ENCODE measurements at regions not wholly inside any gene's neighbourhood (a gene's known extent, or its start where the extent isn't known, plus 50 kb on each side); places are given as distances from the start of the nearest gene placed in this dataset.
A peak's percentile ranks its signal among the peaks of the same experiment; 100 is the strongest.

DNA sequence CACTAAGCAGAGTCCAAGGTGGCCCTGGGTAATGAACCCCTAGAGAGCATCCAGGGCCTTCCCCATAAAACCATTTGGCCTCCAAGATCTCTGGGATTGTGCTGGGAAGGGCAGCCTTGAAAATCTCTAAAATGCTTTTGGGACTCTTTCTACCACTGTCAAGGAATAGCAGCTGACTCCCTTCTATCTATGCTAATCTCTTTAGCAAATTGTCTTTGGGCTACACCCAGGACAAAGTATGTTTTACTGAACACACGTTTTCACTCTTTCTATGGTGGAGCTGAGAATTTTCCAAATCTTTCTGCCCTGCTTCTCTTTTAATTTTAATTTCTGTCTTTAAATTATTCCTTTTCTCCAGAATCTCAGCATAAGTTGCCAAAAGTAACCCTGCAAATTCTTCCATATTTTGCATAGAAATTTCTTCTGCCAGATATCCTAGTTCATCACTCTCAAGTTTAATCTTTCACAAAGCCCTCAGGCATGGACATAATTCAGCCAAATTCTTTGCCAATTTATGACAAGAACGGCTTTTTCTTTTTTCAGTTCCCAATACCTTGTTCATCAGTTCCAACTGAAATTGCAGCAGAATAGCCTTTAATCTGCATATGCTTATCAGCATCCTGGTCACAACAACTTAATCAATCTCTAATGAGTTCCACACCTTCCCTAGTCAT, 687.0 kb upstream of the ADGRL4 start:
- H3K27ac ChIP-seq: no peak overlapping the region
- DNase-seq (ENCODE audit: low read depth, low spot score): no peak

DNA sequence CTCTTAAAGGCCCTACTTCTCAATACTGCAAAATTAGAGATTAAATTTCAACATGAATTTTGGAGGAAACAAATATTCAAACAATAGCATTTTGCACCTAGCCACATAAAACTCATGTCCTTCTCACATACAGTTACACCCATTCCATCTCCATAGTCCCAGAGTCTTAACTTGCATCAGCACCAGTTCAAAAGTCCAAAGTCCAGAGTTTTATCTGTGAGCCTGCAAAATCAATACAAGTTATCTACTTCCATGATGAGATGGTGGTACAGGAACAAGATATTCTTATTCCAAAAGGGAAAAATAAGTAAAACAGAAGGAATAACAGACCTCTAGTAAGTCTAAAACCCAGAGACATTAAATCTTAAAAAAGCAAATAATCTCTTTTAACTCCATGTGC, 686.0 kb upstream of the ADGRL4 start:
- DNase-seq (ENCODE audit: low read depth, low spot score): no peak
- H3K27ac ChIP-seq: no peak overlapping the region

- no peak for DNase-seq (ENCODE audit: low read depth, low spot score)
- H3K27ac ChIP-seq: no peak overlapping the region
Measured at GRCh38 chr1:79688932-79689331, 682.4 kb upstream of the ADGRL4 start.

GRCh38 chr1:79683420-79683819, 676.9 kb upstream of the ADGRL4 start:
- H3K27ac ChIP-seq: no peak overlapping the region
- DNase-seq (ENCODE audit: low read depth, low spot score): no peak

DNA sequence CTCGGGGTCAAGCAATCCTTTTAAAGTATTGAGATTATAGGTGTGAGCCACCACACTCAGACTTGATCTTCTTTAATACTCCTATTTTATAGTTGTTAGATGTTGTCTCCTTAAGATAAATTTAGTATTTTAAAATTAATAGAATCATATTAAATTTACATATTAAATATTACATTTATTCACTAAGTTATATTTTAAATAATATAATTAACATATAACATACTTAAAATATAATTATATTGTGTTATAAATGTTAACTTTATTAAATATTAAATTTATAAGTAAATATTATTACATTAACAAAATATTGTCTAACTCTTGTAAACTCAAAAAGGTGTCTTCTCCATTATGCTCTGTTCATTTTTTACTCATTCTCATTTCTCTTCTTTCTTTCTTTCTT, 675.9 kb upstream of the ADGRL4 start:
- no peak overlapping the region for H3K27ac ChIP-seq
- DNase-seq (ENCODE audit: low read depth, low spot score): no peak

DNA sequence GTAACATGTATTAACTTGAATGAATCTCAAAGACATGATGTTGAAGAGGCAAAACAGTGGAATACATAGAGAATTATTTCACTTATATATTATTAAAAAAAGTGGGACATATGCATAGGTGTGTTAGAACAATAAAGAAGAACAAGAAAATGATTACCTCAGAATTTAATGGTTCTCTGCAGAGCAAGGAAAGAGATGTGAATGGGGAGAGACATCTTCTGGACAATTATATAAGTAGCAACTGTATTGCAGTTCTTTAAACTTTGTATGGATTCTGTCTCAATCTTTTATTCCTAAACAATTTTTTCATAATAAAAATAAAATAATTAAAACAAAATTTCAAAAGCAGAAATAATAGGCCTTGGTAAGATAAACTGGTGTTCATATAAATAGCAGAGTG, 674.9 kb upstream of the ADGRL4 start:
- H3K27ac ChIP-seq: no peak overlapping the region
- no peak for DNase-seq (ENCODE audit: low read depth, low spot score)

- H3K27ac ChIP-seq: no peak overlapping the region
- DNase-seq (ENCODE audit: low read depth, low spot score): no peak
Measured at GRCh38 chr1:79679916-79680315, 673.4 kb upstream of the ADGRL4 start.

DNA sequence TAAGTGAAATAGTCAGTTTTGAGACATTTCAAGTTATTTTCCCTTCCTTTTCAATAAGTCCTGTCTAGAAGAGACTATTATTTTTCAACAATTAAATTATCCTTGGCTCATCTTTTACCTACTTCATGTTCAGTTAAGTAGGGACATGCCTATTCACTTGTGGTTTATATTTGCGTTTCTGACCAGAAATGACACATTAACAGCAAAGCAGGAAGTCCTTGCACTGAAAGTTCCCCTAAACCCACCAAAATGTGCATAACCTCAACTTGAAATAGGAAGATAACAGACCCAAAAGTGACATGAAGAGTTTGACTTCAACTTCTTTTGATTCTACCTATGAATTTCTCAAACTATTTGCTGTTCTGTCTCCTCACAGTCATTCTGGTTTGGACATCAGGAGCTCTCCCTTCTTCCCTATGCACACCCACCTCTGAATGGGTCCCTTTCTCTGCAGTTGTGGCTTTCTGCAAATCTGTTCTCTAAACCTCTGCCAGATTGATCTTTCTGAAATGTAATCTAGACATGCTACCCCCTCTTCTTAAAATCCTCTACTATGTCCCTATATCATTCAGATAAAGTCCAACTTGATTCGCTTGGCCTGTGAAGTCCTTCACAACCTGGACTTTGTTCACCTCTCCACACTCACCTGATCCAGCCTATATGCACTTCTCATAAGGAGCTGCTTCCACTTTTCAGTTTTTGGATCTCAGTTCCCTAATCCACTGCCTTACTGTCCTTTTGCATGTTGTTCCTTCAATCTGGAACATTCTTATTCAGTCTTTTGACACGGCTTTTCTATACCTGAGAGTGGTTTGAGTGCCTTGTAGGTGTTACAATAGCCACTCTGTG, 661.5 kb upstream of the ADGRL4 start:
- no peak for DNase-seq (ENCODE audit: low read depth, low spot score)
- no peak overlapping the region for H3K27ac ChIP-seq

DNA sequence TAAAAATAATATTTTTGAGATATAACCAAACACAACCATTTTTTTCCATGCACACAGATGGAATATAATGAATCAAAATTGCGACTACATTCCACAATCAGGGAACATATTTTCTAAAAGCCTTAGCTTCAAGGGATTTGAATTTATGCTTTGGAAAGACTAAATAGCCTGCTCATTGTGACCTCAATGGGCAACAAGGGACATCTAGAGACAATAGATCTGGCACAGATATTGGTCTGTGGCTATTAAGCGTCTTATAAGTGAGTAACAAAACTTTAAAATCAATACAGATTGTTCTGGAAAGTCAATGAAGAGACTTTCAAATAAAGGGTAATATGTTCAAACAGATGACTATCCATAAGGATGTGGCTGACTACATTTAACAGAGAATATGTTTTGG, 660.6 kb upstream of the ADGRL4 start:
- H3K27ac ChIP-seq: no peak overlapping the region

GRCh38 chr1:79663916-79664315, 657.4 kb upstream of the ADGRL4 start:
- no peak for DNase-seq (ENCODE audit: low read depth, low spot score)
- no peak overlapping the region for H3K27ac ChIP-seq

More for the DNA sequence above, 660.6 kb upstream of the ADGRL4 start:
- no peak for DNase-seq (ENCODE audit: low read depth, low spot score)

DNA sequence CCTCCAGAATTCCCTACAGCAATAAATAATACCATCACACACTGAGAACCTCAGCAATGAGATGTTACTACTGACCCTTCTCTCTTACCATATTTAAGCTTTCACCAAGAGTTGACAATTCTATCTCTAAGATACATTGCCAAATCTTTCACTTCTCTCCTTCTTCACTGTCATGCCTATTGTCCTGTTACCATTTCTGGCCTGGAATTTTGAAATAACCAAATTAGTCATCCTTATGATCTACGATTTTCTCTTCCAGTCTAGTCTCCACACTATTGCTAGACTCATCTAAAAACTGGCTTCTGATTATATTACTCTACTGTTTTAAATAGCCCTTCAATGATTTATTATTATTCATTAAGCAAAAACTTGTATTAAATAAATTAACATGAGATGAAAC, 656.1 kb upstream of the ADGRL4 start:
- H3K27ac ChIP-seq: no peak overlapping the region
- no peak for DNase-seq (ENCODE audit: low read depth, low spot score)

GRCh38 chr1:79660129-79660528, 653.6 kb upstream of the ADGRL4 start:
- no peak for DNase-seq (ENCODE audit: low read depth, low spot score)
- no peak overlapping the region for H3K27ac ChIP-seq

DNA sequence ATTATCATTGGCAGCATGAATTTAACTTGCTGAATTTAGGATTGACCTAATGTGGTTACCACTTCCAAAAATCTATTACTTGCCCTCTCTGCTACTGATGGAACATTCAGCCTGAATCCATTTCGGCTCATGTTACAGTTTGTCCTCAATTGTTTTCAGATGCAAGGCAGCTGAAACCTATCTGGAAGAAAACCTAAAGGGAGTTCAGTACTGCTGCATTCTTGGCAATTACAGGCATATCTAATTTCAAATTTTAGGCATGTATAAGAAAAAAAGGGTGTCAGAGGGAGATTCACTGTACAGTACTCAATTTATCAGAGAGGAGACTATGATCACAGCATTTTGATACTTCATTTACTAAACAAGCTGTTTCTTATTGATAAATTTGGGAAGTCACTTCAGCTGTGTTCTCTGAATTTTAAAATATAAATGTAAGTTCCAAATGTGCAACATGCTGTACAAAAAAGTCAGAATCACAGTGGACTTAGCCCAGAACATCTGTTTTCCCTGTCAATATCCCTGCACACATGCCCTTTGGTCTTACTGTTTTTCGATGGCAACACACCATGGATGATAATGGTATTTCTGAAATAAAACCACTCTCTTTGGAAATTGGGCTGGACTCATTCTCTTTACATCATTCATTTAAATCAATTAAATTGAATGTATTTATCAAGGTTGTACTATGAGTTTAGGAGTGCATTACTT, 651.6 kb upstream of the ADGRL4 start:
- DNase-seq (ENCODE audit: low read depth, low spot score): no peak
- no peak overlapping the region for H3K27ac ChIP-seq

DNA sequence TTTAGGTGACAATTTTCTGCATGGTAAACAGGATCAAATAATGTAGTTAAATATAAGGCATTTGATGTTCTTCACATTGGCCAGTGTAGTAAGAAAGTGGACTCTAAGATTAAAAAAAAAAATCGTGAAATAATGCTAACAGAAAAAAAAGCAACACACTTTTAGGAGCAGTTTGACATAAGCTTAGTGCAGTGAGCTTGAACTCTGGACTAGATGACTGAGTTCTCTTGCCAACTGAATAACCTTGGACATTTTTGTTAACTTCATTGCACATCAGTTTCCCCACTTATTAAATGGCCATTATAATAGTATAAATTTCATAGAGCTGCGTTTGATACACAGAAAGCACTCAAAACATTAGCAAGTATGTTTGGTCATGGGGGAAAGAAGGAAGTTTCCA, 649.3 kb upstream of the ADGRL4 start:
- DNase-seq (ENCODE audit: low read depth, low spot score): no peak
- no peak overlapping the region for H3K27ac ChIP-seq

DNA sequence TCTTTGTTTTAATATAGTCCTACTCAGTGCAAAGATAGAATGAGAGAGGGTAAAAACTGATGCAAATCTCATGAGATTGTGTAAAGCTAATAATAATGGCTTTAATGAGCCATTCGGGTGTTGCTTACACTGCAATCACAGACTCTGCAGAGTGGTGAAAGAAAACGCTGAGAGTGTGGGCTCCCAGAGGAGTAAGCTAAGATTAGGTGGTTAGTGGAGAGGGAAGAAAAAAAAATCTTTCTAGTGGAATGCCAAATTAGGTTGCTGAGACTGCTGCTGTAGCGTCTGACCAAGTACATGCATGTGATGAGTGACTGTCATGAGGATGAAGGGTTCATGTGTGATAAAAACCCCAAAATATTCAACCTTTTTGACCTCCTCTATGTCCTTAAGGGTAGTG, 645.9 kb upstream of the ADGRL4 start:
- DNase-seq (ENCODE audit: low read depth, low spot score): no peak
- no peak overlapping the region for H3K27ac ChIP-seq

DNA sequence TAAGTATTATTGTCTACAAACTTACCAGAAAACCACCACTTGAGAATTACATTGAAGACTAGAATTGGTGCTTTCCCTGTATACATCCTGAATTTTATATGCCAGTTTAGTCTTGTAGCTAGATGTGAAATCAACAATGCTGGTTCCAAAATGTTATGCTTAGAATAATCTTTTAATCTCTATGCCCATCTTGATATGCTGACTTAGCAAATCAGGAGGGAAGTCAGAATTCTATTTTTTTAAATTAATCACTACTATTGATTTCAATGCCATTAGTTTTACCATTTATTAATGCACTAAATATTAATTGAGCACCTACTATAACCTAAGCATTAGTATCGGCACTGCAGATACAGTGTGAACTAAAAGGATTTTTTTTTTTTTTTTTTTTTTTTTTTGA, 641.6 kb upstream of the ADGRL4 start:
- no peak overlapping the region for H3K27ac ChIP-seq
- no peak for DNase-seq (ENCODE audit: low read depth, low spot score)

GRCh38 chr1:79646880-79647279, 640.4 kb upstream of the ADGRL4 start:
- no peak overlapping the region for H3K27ac ChIP-seq
- no peak for DNase-seq (ENCODE audit: low read depth, low spot score)

- DNase-seq (ENCODE audit: low read depth, low spot score): no peak
- no peak overlapping the region for H3K27ac ChIP-seq
Measured at GRCh38 chr1:79638382-79638781, 631.9 kb upstream of the ADGRL4 start.

- no peak overlapping the region for H3K27ac ChIP-seq
- peak; percentile 0 for DNase-seq (ENCODE audit: low read depth, low spot score)
Measured at GRCh38 chr1:79633456-79633855, 626.9 kb upstream of the ADGRL4 start.

GRCh38 chr1:79629414-79629813, 622.9 kb upstream of the ADGRL4 start:
- no peak for DNase-seq (ENCODE audit: low read depth, low spot score)
- no peak overlapping the region for H3K27ac ChIP-seq

DNA sequence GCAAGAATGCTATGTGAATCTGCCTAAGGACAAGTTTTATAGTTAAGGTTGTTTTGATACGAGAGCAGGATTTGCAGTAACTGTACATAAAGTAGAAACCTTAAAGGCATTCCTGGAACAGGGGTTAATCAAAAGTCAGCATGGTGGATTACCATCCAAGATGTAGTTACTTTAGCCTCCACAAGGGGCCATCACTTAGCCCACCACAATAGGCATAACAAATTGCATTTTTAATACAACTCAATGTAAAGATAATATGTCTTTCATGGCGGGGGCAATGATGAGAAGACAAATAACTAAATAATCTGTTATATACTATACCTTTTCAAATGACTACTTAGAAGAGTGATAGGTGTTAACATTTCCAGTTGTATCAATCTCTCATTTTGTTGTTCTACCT, 611.2 kb upstream of the ADGRL4 start:
- no peak overlapping the region for H3K27ac ChIP-seq
- DNase-seq (ENCODE audit: low read depth, low spot score): no peak
